ENCODE measurements at regions not wholly inside any gene's neighbourhood (a gene's known extent, or its start where the extent isn't known, plus 50 kb on each side); places are given as distances from the start of the nearest gene placed in this dataset.

GRCh38 chr9:129549139-129549538 lies 71.8 kb downstream of the C9orf50 start:
- TF ChIP-seq EZH2 (IDR thresholded peaks at IDR 0.05; ENCODE audit: low read length, missing control alignments) (no peak), CTCF (conservative IDR thresholded peaks at IDR 0.05 in 1 of 2, IDR thresholded peaks at IDR 0.05 in 1 of 2; ENCODE audit: low read depth in 1 of 2, low read length in 2 of 2) (no peak)

All from fibroblast of lung (primary cell).